ENCODE measurements at regions not wholly inside any gene's neighbourhood (a gene's known extent, or its start where the extent isn't known, plus 50 kb on each side); places are given as distances from the start of the nearest gene placed in this dataset.
"Not testable (repeated sequence)": the region's sequence is repeated elsewhere in the genome, so short reads cannot be mapped to it uniquely, and the experiment has no call there.

- H3K36me3 Mint-ChIP-seq, result peaks cover 7% of the 10 kb centered on the region
- H3K4me1 ChIP-seq (ENCODE audit: control insufficient read depth in 1 of 2, extremely low read depth in 1 of 2, insufficient read depth in 2 of 2, low read length in 2 of 2), result peaks cover 0 to 9% of the 10 kb centered on the region in 2 experiments
- peaks cover 2 to 6% of the 10 kb centered on the region in 2 experiments for H3K27me3 ChIP-seq (replicated peaks in 1 of 2; ENCODE audit: control insufficient read depth in 2 of 2, extremely low read depth in 1 of 2, insufficient read depth in 2 of 2, low read length in 1 of 2)
- no peak overlapping the region for H3K4me3 ChIP-seq (ENCODE audit: control insufficient read depth in 1 of 2, extremely low read depth in 1 of 2, low read length in 1 of 2)
- H3K36me3 ChIP-seq (ENCODE audit: control insufficient read depth in 2 of 2, extremely low read depth in 1 of 2, insufficient read depth in 1 of 2, low read length in 1 of 2), result no peaks in the 10 kb centered on the region
- no peak overlapping the region for H3K27ac Mint-ChIP-seq
- ChIA-PET CTCF (no interaction called here), POLR2A (no interaction called here)
- no peak overlapping the region for H3K4me3 Mint-ChIP-seq
- DNase-seq (no peak), ATAC-seq (replicated peaks in 1 of 4) (no peak)
- no peaks in the 10 kb centered on the region for H3K9me3 Mint-ChIP-seq
- H3K9me3 ChIP-seq, result no peaks in the 10 kb centered on the region
- no CpG with 5 or more reads among the region's 3 CpGs for whole genome bisulfite sequencing (ENCODE audit: insufficient coverage)
- H3K27me3 Mint-ChIP-seq, result peaks cover 4 to 6% of the 10 kb centered on the region in 2 donors
- no peak overlapping the region for H3K27ac ChIP-seq (ENCODE audit: low read length)
- peaks cover 10 to 23% (median 10%) of the 10 kb centered on the region in 3 donors for H3K4me1 Mint-ChIP-seq
Observed at GRCh38 chr1:8122160-8122476, 96.0 kb upstream of the ERRFI1 start.

GRCh38 chr1:8121261-8122159, 95.4 kb upstream of the ERRFI1 start:
- Mint-ChIP-seq H3K27me3 (peaks cover 4 to 6% of the 10 kb centered on the region in 2 donors), H3K4me1 (peaks cover 10 to 23% (median 10%) of the 10 kb centered on the region in 3 donors), H3K4me3 (peak overlapping the region in 2 of 3 donors; percentile 45 to 52), H3K27ac (no peak overlapping the region), H3K9me3 (no peaks in the 10 kb centered on the region), H3K36me3 (peaks cover 7% of the 10 kb centered on the region)
- ChIA-PET CTCF (no interaction called here), POLR2A (no interaction called here)
- WGBS (ENCODE audit: insufficient coverage), result 80% methylated on average over 13 of the region's 18 CpGs
- Histone ChIP-seq H3K27me3 (replicated peaks in 1 of 2; ENCODE audit: control insufficient read depth in 2 of 2, extremely low read depth in 1 of 2, insufficient read depth in 2 of 2, low read length in 1 of 2) (peaks cover 2 to 6% of the 10 kb centered on the region in 2 experiments), H3K36me3 (ENCODE audit: control insufficient read depth in 2 of 2, extremely low read depth in 1 of 2, insufficient read depth in 1 of 2, low read length in 1 of 2) (no peaks in the 10 kb centered on the region), H3K4me1 (ENCODE audit: control insufficient read depth in 1 of 2, extremely low read depth in 1 of 2, insufficient read depth in 2 of 2, low read length in 2 of 2) (peaks cover 0 to 9% of the 10 kb centered on the region in 2 experiments), H3K27ac (ENCODE audit: low read length) (no peak overlapping the region), H3K9me3 (no peaks in the 10 kb centered on the region), H3K4me3 (ENCODE audit: control insufficient read depth in 1 of 2, extremely low read depth in 1 of 2, low read length in 1 of 2) (no peak overlapping the region)
- DNase-seq, result no peak
- no peak for ATAC-seq (replicated peaks in 1 of 4)

- H3K27ac ChIP-seq (ENCODE audit: low read length), result no peak overlapping the region
- H3K4me1 Mint-ChIP-seq, result peaks cover 10 to 23% (median 10%) of the 10 kb centered on the region in 3 donors
- H3K9me3 ChIP-seq, result no peaks in the 10 kb centered on the region
- no peak overlapping the region for H3K4me3 ChIP-seq (ENCODE audit: control insufficient read depth in 1 of 2, extremely low read depth in 1 of 2, low read length in 1 of 2)
- peak in 1 of 4 experiments; percentile 19 for ATAC-seq (replicated peaks in 1 of 4)
- H3K9me3 Mint-ChIP-seq, result no peaks in the 10 kb centered on the region
- POLR2A ChIA-PET, result no interaction called here
- peaks cover 4 to 5% of the 10 kb centered on the region in 2 donors for H3K27me3 Mint-ChIP-seq
- peaks cover 0 to 9% of the 10 kb centered on the region in 2 experiments for H3K4me1 ChIP-seq (ENCODE audit: control insufficient read depth in 1 of 2, extremely low read depth in 1 of 2, insufficient read depth in 2 of 2, low read length in 2 of 2)
- WGBS (ENCODE audit: insufficient coverage), result 47% methylated on average over 3 of the region's 10 CpGs
- peak overlapping the region in 1 of 2 donors; percentile 36 for H3K27ac Mint-ChIP-seq
- H3K36me3 ChIP-seq (ENCODE audit: control insufficient read depth in 2 of 2, extremely low read depth in 1 of 2, insufficient read depth in 1 of 2, low read length in 1 of 2), result no peaks in the 10 kb centered on the region
- DNase-seq, result no peak
- peaks cover 6% of the 10 kb centered on the region for H3K36me3 Mint-ChIP-seq
- CTCF ChIA-PET, result interaction anchor here in 1 of 2 donors (0.6 kb wide), 1 partner anchor 139 kb away, joined by 10 read pairs; no protein-coding TSS in a partner anchor
- peak overlapping the region; percentile 45 to 55 (median 52) for H3K4me3 Mint-ChIP-seq
- H3K27me3 ChIP-seq (replicated peaks in 1 of 2; ENCODE audit: control insufficient read depth in 2 of 2, extremely low read depth in 1 of 2, insufficient read depth in 2 of 2, low read length in 1 of 2), result peaks cover 2 to 6% of the 10 kb centered on the region in 2 experiments
Observed at GRCh38 chr1:8120693-8121260, 94.7 kb upstream of the ERRFI1 start.

GRCh38 chr1:8118736-8119135, 92.6 kb upstream of the ERRFI1 start:
- DNase-seq; H3K9me3 ChIP-seq; ATAC-seq (replicated peaks in 1 of 4); H3K27me3 ChIP-seq (replicated peaks in 1 of 2; ENCODE audit: control insufficient read depth in 2 of 2, extremely low read depth in 1 of 2, insufficient read depth in 2 of 2, low read length in 1 of 2); POLR2A ChIA-PET; H3K27me3 Mint-ChIP-seq; H3K27ac ChIP-seq (ENCODE audit: low read length); H3K27ac Mint-ChIP-seq; H3K9me3 Mint-ChIP-seq; H3K36me3 Mint-ChIP-seq; H3K4me3 ChIP-seq (ENCODE audit: control insufficient read depth in 1 of 2, extremely low read depth in 1 of 2, low read length in 1 of 2); H3K36me3 ChIP-seq (ENCODE audit: control insufficient read depth in 2 of 2, extremely low read depth in 1 of 2, insufficient read depth in 1 of 2, low read length in 1 of 2); CTCF ChIA-PET; H3K4me3 Mint-ChIP-seq: not testable (repeated sequence)
- H3K4me1 ChIP-seq (ENCODE audit: control insufficient read depth in 1 of 2, extremely low read depth in 1 of 2, insufficient read depth in 2 of 2, low read length in 2 of 2), result peaks cover 0 to 15% of the 10 kb centered on the region in 2 experiments
- WGBS (ENCODE audit: insufficient coverage), result 100% methylated on average over 1 of the region's 6 CpGs
- peaks cover 14 to 27% (median 14%) of the 10 kb centered on the region in 3 donors for H3K4me1 Mint-ChIP-seq

GRCh38 chr1:8118031-8118451, 91.9 kb upstream of the ERRFI1 start:
- ChIA-PET POLR2A (no interaction called here), CTCF (no interaction called here)
- Histone ChIP-seq H3K27me3 (replicated peaks in 1 of 2; ENCODE audit: control insufficient read depth in 2 of 2, extremely low read depth in 1 of 2, insufficient read depth in 2 of 2, low read length in 1 of 2) (peaks cover 2 to 6% of the 10 kb centered on the region in 2 experiments), H3K4me1 (ENCODE audit: control insufficient read depth in 1 of 2, extremely low read depth in 1 of 2, insufficient read depth in 2 of 2, low read length in 2 of 2) (peaks cover 0 to 21% of the 10 kb centered on the region in 2 experiments), H3K36me3 (ENCODE audit: control insufficient read depth in 2 of 2, extremely low read depth in 1 of 2, insufficient read depth in 1 of 2, low read length in 1 of 2) (no peaks in the 10 kb centered on the region), H3K9me3 (no peaks in the 10 kb centered on the region), H3K27ac (ENCODE audit: low read length) (no peak overlapping the region), H3K4me3 (ENCODE audit: control insufficient read depth in 1 of 2, extremely low read depth in 1 of 2, low read length in 1 of 2) (no peak overlapping the region)
- peaks cover 3 to 4% of the 10 kb centered on the region in 2 donors for H3K27me3 Mint-ChIP-seq
- WGBS (ENCODE audit: insufficient coverage), result 86% methylated on average over 2 of the region's 7 CpGs
- no peaks in the 10 kb centered on the region for H3K36me3 Mint-ChIP-seq
- ATAC-seq (replicated peaks in 1 of 4), result no peak
- no peak overlapping the region for H3K27ac Mint-ChIP-seq
- no peak overlapping the region for H3K4me3 Mint-ChIP-seq
- no peaks in the 10 kb centered on the region for H3K9me3 Mint-ChIP-seq
- H3K4me1 Mint-ChIP-seq, result peaks cover 21 to 33% (median 21%) of the 10 kb centered on the region in 3 donors
- no peak for DNase-seq

- WGBS (ENCODE audit: insufficient coverage), result 82% methylated on average over 3 of the region's 6 CpGs
- Mint-ChIP-seq H3K36me3 (no peaks in the 10 kb centered on the region), H3K9me3 (no peaks in the 10 kb centered on the region), H3K27ac (no peak overlapping the region), H3K4me1 (peaks cover 25 to 30% (median 29%) of the 10 kb centered on the region in 3 donors), H3K4me3 (no peak overlapping the region), H3K27me3 (peaks cover 3 to 4% of the 10 kb centered on the region in 2 donors)
- POLR2A ChIA-PET, result no interaction called here
- no peak overlapping the region for H3K4me3 ChIP-seq (ENCODE audit: control insufficient read depth in 1 of 2, extremely low read depth in 1 of 2, low read length in 1 of 2)
- CTCF ChIA-PET, result no interaction called here
- no peaks in the 10 kb centered on the region for H3K36me3 ChIP-seq (ENCODE audit: control insufficient read depth in 2 of 2, extremely low read depth in 1 of 2, insufficient read depth in 1 of 2, low read length in 1 of 2)
- H3K4me1 ChIP-seq (ENCODE audit: control insufficient read depth in 1 of 2, extremely low read depth in 1 of 2, insufficient read depth in 2 of 2, low read length in 2 of 2), result peaks cover 0 to 26% of the 10 kb centered on the region in 2 experiments
- H3K27me3 ChIP-seq (replicated peaks in 1 of 2; ENCODE audit: control insufficient read depth in 2 of 2, extremely low read depth in 1 of 2, insufficient read depth in 2 of 2, low read length in 1 of 2), result peaks cover 2 to 6% of the 10 kb centered on the region in 2 experiments
- no peak for DNase-seq
- H3K9me3 ChIP-seq, result no peaks in the 10 kb centered on the region
- no peak overlapping the region for H3K27ac ChIP-seq (ENCODE audit: low read length)
- ATAC-seq (replicated peaks in 1 of 4), result no peak
Observed at GRCh38 chr1:8116894-8117264, 90.8 kb upstream of the ERRFI1 start.
